ENCODE measurements at regions not wholly inside any gene's neighbourhood (a gene's known extent, or its start where the extent isn't known, plus 50 kb on each side); places are given as distances from the start of the nearest gene placed in this dataset.
A peak's percentile ranks its signal among the peaks of the same experiment; 100 is the strongest.
"Not testable (repeated sequence)": the region's sequence is repeated elsewhere in the genome, so short reads cannot be mapped to it uniquely, and the experiment has no call there.

GRCh38 chr15:66864086-66864830 is 162.2 kb downstream of the SMAD6 start:
- FAIRE-seq (no peak), DNase-seq (ENCODE audit: low spot score) (no peak)

GRCh38 chr15:66864871-66865281 is 162.8 kb downstream of the SMAD6 start:
- DNase-seq (ENCODE audit: low spot score) = no peak
- no peak for FAIRE-seq

- no peak for DNase-seq (ENCODE audit: low spot score)
- no peak for FAIRE-seq
Observed at GRCh38 chr15:66865622-66866611, 163.9 kb downstream of the SMAD6 start.

GRCh38 chr15:66866656-66867055 is 164.6 kb downstream of the SMAD6 start:
- DNase-seq (ENCODE audit: low spot score) (no peak), FAIRE-seq (no peak)

- FAIRE-seq (no peak), DNase-seq (ENCODE audit: low spot score) (no peak)
Observed at GRCh38 chr15:66868918-66869317, 166.9 kb downstream of the SMAD6 start.

GRCh38 chr15:66870880-66871388 is 168.9 kb downstream of the SMAD6 start:
- FAIRE-seq (no peak), DNase-seq (ENCODE audit: low spot score) (no peak)

GRCh38 chr15:66872405-66872804 is 170.4 kb downstream of the SMAD6 start:
- no peak for FAIRE-seq
- DNase-seq (ENCODE audit: low spot score) = no peak

GRCh38 chr15:66873331-66873730 is 171.3 kb downstream of the SMAD6 start:
- not testable (repeated sequence) for DNase-seq (ENCODE audit: low spot score)
- FAIRE-seq = peak; percentile 5

- FAIRE-seq (no peak), DNase-seq (ENCODE audit: low spot score) (no peak)
Observed at GRCh38 chr15:66873856-66874255, 171.8 kb downstream of the SMAD6 start.

- DNase-seq (ENCODE audit: low spot score) = no peak
- no peak for FAIRE-seq
Observed at GRCh38 chr15:66875588-66876420, 173.8 kb downstream of the SMAD6 start.

GRCh38 chr15:66876421-66876730 is 174.3 kb downstream of the SMAD6 start:
- FAIRE-seq (no peak), DNase-seq (ENCODE audit: low spot score) (no peak)

GRCh38 chr15:66876731-66877476 is 174.9 kb downstream of the SMAD6 start:
- FAIRE-seq (peak; percentile 91), DNase-seq (ENCODE audit: low spot score) (no peak)

GRCh38 chr15:66877477-66878271 is 175.6 kb downstream of the SMAD6 start:
- FAIRE-seq (no peak), DNase-seq (ENCODE audit: low spot score) (no peak)

GRCh38 chr15:66878761-66879160 is 176.7 kb downstream of the SMAD6 start:
- DNase-seq (ENCODE audit: low spot score) (no peak), FAIRE-seq (peak; percentile 32)

- peak; percentile 23 for FAIRE-seq
- no peak for DNase-seq (ENCODE audit: low spot score)
Observed at GRCh38 chr15:66879531-66880368, 177.7 kb downstream of the SMAD6 start.

- FAIRE-seq = no peak
- no peak for DNase-seq (ENCODE audit: low spot score)
Observed at GRCh38 chr15:66880380-66881155, 178.5 kb downstream of the SMAD6 start.

GRCh38 chr15:66881173-66881905 is 179.3 kb downstream of the SMAD6 start:
- FAIRE-seq (peak; percentile 73), DNase-seq (ENCODE audit: low spot score) (no peak)
